ENCODE measurements at regions not wholly inside any gene's neighbourhood (a gene's known extent, or its start where the extent isn't known, plus 50 kb on each side); places are given as distances from the start of the nearest gene placed in this dataset.

DNA sequence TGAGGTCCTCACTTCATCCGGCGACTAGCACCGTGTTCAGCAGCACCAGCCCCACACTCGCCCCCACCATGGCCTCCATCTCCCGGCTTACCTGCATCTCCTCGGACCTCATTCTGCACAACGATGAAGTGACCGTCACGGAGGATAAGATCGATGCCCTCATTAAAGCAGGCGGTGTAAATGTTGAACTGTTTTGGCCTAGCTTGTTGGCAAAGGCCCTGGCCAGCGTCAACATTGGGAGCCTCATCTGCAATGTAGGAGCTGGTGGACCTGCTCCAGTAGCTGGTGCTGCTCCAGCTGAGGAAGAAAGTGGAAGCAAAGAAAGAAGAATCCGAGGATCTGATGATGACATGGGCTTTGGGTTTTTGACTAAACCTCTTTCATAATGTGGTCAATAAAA is 70.5 kb upstream of the MYCN start:
- DNase-seq (ENCODE audit: insufficient read length, low spot score) (no peak), FAIRE-seq (no peak)

DNA sequence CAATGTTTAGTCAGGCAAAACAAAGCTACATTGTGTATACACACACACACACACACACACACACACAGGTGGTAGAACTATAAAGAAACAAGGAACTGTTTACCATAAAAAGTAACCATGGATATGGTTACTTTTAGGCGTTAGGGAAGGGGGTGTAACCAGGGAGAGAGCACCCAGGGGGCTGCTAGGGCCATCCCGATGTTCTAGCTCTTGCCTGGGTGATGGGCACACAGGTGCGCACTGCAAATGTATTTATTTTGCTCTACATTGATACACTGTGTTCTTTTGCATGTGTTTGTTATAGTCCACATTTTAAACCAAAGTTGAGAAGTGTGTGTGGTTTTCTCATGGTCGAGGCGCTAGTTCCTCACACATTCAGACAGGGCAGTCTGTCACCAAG is 69.8 kb upstream of the MYCN start:
- DNase-seq (ENCODE audit: insufficient read length, low spot score) (no peak), FAIRE-seq (no peak)

DNA sequence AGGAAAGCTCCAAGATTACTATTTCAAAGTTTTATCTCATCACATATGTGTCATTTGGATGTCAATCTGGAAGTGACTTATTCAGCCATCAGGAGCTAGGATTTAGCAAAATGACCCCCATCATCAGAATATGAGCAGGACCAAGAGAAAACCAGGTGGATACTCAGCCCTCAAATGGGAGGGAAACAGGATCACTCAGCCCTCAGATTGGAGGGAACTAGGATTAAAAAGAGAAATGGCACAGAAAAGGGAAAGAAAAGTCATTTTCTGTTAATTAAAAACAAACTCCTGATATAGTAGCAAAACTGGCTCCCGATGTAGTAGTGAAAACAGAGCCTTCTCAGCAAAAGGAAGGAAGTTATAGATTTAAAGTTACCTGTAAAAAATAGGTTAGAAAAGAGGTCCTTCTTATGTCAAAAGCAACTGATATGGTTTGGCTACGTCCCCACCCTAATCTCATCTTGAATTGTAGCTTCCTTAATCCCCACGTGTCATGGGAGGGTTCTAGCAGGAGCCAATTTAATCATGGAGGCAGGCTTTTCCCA is 69.0 kb upstream of the MYCN start:
- DNase-seq (ENCODE audit: insufficient read length, low spot score) = no peak
- no peak for FAIRE-seq

DNA sequence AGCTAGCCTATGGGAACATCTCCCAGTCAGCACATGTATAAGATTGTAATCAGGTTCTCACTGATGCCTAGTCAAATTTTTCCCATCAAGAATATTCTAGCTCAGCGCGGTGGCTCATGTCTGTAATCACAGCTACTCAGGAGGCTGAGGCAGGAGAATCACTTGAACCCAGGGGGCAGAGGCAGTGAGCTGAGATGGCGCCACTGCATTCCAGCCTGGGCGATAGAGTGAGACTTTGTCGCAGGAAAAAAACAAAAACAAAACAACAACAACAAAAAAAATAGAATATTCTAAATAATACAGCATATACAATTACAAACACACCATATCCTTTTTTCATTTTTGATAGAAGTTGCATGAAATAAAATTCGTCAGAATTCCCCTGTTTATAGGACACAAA is 67.5 kb upstream of the MYCN start:
- no peak for FAIRE-seq
- DNase-seq (ENCODE audit: insufficient read length, low spot score) = no peak

DNA sequence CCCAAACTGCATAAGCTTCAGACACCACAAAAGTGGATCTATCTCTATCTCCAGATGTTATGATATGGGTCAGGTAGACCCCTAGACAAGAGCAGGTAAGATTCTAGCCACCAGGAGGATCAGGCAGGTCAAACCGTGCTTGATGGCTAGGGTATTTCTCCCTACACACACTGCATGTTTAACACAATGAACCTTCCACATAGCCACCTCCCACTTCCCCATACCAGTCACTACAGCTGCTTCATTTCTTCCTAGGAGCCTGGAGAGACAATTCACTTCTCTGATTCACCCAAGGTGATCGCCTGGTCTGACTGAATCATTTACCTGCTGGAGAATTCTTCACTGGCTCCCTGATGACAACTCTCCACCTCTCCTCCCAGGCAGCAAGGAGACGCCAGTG is 66.0 kb upstream of the MYCN start:
- FAIRE-seq (no peak), DNase-seq (ENCODE audit: insufficient read length, low spot score) (no peak)

DNA sequence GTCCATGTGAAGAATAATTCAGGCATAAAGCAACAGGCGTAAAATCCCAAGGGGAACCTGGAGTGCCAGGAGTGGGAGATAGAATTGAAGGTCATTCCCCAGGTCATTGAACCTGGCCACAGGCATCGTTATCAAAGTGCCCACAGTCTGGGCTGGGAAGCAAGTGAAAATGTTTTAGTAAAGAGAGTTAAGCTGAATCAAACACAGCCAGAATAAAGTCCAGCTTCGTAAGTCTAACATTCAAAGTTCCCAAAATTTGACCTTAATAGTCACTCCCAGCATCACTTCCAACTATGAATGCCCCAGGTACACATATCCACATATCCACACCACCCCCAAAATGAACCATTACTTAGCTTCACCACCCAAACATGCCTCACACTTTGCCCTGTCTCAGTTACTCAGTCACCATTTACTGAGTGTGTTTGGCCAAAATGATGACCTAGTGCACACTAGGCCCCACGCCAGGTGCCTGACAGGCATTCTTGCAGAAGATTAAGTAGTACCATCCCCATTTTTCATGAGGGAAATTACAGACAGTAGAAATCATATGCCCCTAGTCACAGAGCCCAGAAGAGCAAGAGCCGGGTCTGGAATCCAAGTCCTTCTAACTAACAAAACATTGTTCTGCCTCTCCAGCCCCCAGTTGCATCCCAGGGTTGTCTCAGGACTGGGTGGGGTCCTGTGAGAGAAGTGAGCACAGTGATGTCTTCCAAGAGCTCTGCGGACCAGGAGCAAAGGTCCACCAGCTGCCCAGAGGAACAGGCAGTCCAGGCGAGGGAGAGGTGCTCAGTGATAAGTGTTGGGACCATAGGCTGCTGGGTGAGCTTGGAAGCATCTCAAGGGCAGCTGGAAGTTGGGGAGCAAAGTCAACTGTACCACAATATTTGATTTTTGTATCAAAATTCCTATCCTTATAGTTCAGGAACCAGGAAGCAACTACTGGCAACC is 65.2 kb upstream of the MYCN start:
- no peak for DNase-seq (ENCODE audit: insufficient read length, low spot score)
- FAIRE-seq = no peak

DNA sequence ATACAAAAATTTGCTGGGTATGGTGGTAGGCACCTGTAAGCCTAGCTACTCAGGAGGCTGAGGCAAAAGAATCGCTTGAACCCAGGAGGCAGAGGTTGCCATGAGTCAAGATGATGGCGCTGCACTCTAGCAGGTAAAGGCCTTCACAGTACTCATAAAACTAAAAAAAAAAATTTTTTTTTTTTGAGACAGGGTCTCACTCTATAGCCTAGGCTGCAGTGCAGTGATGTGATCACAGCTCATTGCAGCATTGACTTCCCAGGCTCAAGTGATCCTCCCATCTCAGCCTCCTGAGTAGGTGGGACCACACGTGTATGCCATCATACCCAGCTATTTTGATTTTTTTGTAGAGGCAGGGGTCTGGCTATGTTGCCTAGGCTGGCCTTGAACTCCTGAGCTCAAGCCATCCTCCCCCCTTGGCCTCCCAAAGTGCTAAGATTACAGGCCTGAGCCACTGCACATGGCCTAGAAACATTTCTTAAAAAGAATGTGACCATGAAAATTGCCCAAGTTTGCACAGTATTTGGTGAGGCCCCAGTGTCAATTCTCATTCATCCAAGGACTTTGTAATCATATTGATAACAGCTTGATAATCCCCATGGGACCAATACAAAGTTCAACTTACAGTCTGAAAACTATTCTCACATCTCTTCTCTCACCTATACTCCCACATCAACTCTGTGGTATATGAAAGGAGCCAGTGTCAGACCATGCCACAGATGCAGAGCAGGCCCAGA is 64.2 kb upstream of the MYCN start:
- no peak for FAIRE-seq
- no peak for DNase-seq (ENCODE audit: insufficient read length, low spot score)

DNA sequence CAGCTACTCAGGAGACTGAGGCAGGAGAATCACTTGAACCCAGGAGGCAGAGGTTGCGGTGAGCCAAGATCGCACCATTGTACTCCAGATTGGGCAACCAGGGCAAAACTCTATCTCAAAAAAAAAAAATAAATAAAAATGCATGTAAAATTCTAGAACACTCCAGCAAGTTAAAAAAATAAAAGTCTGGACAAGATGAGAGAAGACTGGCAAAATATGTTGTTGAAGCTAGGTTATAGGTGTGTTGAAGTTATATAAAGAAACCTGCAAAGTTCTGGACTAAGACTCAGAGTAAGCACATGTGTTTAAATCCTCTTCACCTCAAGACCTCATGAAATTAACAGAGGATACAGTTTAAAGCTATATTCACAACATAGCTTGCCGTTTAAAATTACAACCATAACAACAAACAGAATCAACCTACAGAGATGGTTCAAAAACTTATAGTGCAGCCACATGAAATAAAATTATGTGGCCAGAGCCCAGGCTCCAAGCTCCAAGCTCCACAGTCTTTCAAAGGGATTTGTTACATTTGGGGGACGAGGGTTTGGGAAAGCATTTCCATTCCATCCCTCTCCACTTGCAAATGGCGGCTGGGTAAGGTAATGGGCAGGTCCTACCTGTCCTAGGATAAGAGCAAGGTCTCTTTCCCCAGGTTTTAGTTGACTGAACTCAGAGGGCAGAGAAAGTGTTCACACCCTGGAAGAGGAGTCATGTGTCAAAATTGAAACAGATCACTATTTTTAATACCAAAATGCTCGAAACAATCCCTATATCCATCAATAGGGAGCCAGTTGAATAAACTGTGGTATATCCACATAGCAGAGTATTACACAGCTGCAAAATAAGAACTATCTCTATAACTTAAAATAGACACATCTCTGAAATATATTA is 59.9 kb upstream of the MYCN start:
- FAIRE-seq = no peak
- DNase-seq (ENCODE audit: insufficient read length, low spot score) = no peak

DNA sequence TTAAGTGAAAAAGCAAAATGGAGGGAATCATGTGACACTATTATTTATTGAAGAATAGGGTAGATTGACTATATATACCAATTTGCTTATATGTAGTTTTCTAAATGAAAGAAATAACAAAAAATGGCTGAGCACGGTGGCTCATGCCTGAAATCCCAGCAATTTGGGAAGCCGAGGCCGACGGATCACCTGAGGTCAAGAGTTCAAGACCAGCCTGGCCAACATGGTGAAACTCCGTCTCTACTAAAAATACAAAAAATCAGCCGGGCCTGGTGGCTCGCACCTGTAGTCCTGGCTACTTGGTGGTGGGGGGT is 59.3 kb upstream of the MYCN start:
- DNase-seq (ENCODE audit: insufficient read length, low spot score) = no peak
- FAIRE-seq = no peak

DNA sequence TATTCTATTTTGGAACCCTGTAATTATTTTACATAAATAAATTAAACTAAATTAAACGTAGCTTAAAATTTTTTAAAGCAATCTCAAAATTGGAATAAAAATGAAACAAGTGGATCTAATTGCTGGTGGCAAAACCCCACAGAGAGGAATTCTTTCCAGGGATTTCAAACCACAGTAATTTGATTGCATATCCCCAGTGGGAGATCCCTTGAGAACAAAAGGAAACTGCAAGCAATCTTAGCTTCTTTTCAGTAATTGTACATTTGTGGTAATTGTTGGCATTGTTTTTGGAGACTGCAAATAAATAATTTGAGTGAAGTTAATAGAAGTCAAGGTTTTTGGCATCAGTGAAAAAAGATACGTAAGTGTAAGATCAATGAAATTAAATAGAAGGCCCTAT is 58.7 kb upstream of the MYCN start:
- no peak for DNase-seq (ENCODE audit: insufficient read length, low spot score)

DNA sequence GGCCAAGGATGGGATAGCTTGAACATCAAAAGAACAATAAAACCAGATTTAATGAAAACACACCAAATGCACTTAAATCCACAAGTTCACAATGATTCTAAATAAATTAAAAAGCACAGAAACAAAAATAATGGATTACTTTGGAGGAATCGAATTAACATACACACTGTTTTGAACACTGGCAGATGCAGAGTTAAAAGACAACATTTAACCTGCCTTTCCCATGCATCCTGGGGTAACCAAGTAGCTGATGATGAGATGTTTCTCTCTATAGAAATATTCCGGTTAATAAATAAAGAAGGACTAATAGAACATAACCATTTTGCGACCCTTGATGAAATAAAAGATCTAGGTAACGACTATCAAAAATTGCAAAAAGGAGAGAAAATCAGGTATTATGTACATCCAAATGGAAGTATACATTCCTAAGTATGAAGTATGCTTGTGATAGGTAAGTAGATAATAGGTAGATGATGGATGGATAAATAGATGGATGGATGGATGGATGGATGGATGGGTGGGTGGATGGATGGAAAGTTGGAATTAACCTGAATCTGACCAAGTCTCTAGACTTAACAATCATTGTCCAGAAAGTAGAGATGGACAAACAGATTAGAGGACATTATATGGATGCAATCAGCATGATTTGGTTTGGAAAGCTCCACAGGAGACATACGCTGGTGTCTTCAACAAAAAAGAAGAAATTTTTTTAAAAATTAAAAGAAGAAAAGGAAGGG is 57.4 kb upstream of the MYCN start:
- DNase-seq (ENCODE audit: insufficient read length, low spot score) (no peak), FAIRE-seq (no peak)

More for the DNA sequence above, 58.7 kb upstream of the MYCN start:
- FAIRE-seq = no peak

DNA sequence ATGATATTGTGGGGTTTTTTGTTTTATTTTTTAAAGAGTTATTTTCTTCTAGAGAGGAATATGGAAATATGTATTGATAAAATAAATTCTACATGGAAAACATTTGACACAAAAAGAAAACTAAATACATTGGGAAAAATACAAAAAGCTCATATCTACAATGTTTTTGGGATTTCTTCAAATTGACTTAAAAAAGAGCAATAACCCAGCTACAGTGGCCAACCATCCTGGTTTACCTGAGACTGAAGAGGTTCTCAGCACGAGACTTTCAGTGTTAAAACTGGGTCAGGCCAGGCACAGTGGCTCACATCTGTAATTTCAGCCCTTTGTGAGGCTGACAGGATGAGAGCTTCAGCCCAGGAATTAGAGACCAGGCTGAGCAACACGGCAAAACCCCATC is 56.7 kb upstream of the MYCN start:
- FAIRE-seq = no peak
- DNase-seq (ENCODE audit: insufficient read length, low spot score) = no peak

DNA sequence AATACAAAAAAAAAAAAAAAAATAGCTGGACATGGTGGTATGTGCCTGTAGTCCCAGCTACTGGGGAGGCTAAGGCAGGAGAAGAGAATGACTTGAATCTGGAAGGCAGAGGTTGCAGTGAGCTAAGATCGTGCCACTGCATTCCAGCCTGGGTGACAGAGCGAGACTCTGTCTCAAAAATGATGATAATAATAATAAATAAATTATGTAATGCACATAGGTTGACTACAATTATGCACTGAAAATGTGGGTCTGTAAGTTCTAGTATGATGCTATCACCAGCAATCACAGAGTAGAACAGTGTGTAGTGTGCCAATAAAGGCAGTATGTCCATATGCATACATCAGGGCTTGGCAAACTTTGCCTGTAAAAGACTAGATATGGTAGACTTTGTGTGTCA is 55.6 kb upstream of the MYCN start:
- FAIRE-seq (no peak), DNase-seq (ENCODE audit: insufficient read length, low spot score) (no peak)

DNA sequence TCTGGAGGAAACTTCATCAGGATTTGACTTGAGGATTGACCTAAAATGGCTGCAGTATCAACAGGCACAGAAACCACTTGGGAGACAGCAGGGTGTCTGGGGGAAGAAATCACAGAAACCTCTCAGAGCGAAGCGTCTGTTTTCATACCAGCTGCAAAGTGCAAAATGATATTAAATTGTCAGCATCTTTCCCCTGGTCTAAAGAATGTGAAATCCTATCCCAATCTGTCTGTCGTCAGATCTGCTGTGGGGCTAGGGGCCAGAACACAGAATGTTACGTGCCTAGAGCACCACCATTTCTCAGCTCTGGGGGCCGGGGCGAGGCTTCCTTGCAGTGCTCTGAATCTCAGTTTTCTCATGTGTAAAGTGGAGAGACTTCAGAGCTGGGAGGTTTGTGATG is 54.1 kb upstream of the MYCN start:
- DNase-seq (ENCODE audit: insufficient read length, low spot score) (no peak), FAIRE-seq (no peak)

DNA sequence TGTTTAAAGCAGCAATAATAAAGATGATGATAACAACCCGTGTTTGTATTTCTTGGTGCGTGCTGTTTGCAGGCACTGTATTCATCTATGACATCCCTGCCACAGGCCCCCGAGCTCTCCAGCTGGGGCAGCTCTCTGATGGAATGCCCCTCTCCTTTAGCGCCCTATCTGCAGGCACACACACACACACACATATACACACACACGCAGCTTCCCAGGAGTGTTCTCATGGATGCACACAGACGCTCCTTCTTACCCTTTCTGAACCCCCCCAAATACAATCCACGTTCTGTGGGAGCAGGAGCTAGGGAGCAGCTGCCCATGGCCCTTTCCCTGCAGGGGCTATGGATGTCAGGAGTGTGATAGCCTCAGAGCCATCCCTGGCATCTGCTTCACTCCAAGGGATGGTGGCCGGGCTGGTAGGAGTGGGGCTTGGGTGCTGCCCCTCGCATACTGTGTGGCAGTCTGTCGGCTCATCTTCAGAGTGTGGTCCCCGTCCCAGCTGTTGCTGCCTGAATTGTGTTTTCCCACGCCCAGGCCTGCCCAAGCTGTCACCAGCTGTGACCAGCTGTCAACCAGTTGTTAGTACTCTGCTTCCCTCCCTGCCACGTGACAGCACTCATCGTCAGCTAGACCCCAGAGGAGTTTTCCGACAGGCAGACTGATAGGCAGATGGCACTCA is 50.8 kb upstream of the MYCN start:
- DNase-seq (ENCODE audit: insufficient read length, low spot score) = no peak
- no peak for FAIRE-seq

DNA sequence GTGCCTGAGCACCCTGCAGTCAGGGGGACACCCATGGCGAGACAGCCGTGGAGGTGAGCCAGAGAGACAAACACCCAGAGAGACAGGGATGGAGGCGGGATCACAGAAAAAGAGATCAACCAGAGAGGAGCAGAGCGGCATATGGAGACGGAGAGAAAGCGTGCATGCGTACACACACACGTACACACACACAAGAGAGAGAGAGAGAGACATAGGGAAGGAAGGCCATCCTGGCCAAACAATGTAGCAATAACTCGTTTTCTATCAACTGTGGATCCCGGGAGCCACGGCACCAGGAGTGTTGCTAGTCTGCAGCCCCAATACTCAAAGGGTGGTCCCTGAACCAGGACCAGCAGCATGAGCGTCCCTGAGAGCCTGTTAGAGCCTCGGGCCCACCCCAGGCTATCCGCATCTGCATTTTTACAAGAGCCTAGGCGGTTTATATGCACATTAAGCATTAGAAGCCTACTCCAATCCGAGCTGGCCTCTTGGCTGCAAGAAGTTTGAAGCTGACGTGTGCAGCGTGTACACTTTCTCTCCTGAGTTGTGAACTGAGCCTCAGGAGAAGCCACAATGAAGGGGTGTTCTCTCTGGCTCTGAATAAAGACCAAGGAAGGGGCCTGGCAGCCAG is 50.1 kb upstream of the MYCN start:
- FAIRE-seq = no peak
- no peak for DNase-seq (ENCODE audit: insufficient read length, low spot score)

All from HTR-8/SVneo (cell line).